Body of pancreas (tissue), 4 donors: ENCODE measurements at regions not wholly inside any gene's neighbourhood (a gene's known extent, or its start where the extent isn't known, plus 50 kb on each side); places are given as distances from the start of the nearest gene placed in this dataset.

ENCODE experiments used
- POLR2A ChIP-seq, 3 donors: fragments of 450-650 bp; IDR thresholded peaks; one replicate each; pipeline ENCODE4 v1.6.1; 2016; ENCODE audit warnings: antibody characterized with exemption in 3 of 3, mild to moderate bottlenecking in 2 of 3
- TF ChIP-seq, protein P1 (sequence below), 7 experiments: fragments of 450-650 bp in 4 of 7; fragments of 200-600 bp in 3 of 7; sonication (generic) in 3 of 7; IDR thresholded peaks; one replicate each; pipeline ENCODE4 v1.5.1; 2016 to 2019; ENCODE audit warnings: antibody characterized with exemption in 7 of 7

- TF ChIP-seq POLR2A (IDR thresholded peaks at IDR 0.05): no peak
- TF ChIP-seq, protein P1, sequence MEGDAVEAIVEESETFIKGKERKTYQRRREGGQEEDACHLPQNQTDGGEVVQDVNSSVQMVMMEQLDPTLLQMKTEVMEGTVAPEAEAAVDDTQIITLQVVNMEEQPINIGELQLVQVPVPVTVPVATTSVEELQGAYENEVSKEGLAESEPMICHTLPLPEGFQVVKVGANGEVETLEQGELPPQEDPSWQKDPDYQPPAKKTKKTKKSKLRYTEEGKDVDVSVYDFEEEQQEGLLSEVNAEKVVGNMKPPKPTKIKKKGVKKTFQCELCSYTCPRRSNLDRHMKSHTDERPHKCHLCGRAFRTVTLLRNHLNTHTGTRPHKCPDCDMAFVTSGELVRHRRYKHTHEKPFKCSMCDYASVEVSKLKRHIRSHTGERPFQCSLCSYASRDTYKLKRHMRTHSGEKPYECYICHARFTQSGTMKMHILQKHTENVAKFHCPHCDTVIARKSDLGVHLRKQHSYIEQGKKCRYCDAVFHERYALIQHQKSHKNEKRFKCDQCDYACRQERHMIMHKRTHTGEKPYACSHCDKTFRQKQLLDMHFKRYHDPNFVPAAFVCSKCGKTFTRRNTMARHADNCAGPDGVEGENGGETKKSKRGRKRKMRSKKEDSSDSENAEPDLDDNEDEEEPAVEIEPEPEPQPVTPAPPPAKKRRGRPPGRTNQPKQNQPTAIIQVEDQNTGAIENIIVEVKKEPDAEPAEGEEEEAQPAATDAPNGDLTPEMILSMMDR (IDR thresholded peaks at IDR 0.05): no peak
Observed at GRCh38 chr1:94674876-94675275, 133.3 kb upstream of the F3 start.
